OCI-LY1 (cell line): ENCODE measurements at regions not wholly inside any gene's neighbourhood (a gene's known extent, or its start where the extent isn't known, plus 50 kb on each side); places are given as distances from the start of the nearest gene placed in this dataset.

Source experiments
- H2AFZ ChIP-seq: fragments of 200-600 bp; sonication (generic), shearing (Covaris generic); 2 replicates; pipeline ENCODE4 v1.6.0; 2014; ENCODE audit warnings: antibody characterized with exemption, mild to moderate bottlenecking, low read length
- H3F3A ChIP-seq: fragments of 200-600 bp; sonication (generic), shearing (Covaris generic); 2 replicates; pipeline ENCODE4 v1.6.0; 2014; ENCODE audit warnings: mild to moderate bottlenecking, antibody characterized with exemption, low read length, moderate library complexity; ENCODE audit not compliant: insufficient read depth
- H3K27ac ChIP-seq: fragments of 200-600 bp; sonication (generic); 2 replicates; pipeline ENCODE4 v1.5.1; 2014; ENCODE audit warnings: low read length, mixed run types, mild to moderate bottlenecking, low read depth; ENCODE audit not compliant: poor library complexity, severe bottlenecking
- H3K27me3 ChIP-seq: fragments of 200-600 bp; sonication (generic); 2 replicates; pipeline ENCODE4 v1.6.0; 2014; ENCODE audit warnings: antibody characterized with exemption, mild to moderate bottlenecking, low read length, moderate library complexity; ENCODE audit not compliant: insufficient read depth
- H3K36me3 ChIP-seq: fragments of 200-600 bp; sonication (generic); 2 replicates; pipeline ENCODE4 v1.6.1; 2014; ENCODE audit warnings: mild to moderate bottlenecking, antibody characterized with exemption, low read length, moderate library complexity, mixed read lengths; ENCODE audit not compliant: insufficient read depth
- H3K4me1 ChIP-seq: fragments of 200-600 bp; sonication (generic); 2 replicates; pipeline ENCODE4 v1.5.1; 2014; ENCODE audit warnings: mild to moderate bottlenecking, low read length, moderate library complexity; ENCODE audit not compliant: insufficient read depth, severe bottlenecking
- H3K4me2 ChIP-seq: fragments of 200-600 bp; sonication (generic), shearing (Covaris generic); 2 replicates; pipeline ENCODE4 v1.6.1; 2014; ENCODE audit warnings: low read length
- H3K4me3 ChIP-seq: fragments of 200-600 bp; sonication (generic); 2 replicates; pipeline ENCODE4 v1.5.1; 2014; ENCODE audit warnings: low read length, low read depth, mild to moderate bottlenecking, mixed read lengths; ENCODE audit not compliant: poor library complexity, severe bottlenecking
- H3K79me2 ChIP-seq: fragments of 200-600 bp; shearing (Covaris generic); 2 replicates; pipeline ENCODE4 v1.6.1; 2016; ENCODE audit warnings: mixed run types, low read length, mixed read lengths; ENCODE audit not compliant: insufficient read depth
- H3K9ac ChIP-seq: fragments of 200-600 bp; sonication (generic), shearing (Covaris generic); 2 replicates; pipeline ENCODE4 v1.6.1; 2014; ENCODE audit warnings: mild to moderate bottlenecking, low read length, mixed read lengths
- H3K9me2 ChIP-seq: fragments of 200-600 bp; sonication (generic), shearing (Covaris generic); 2 replicates; pipeline ENCODE4 v1.6.1; 2014; ENCODE audit warnings: low read depth, mild to moderate bottlenecking, low read length, mixed read lengths
- H3K9me3 ChIP-seq: fragments of 200-600 bp; shearing (Covaris generic); 2 replicates; pipeline ENCODE4 v1.6.1; 2014; ENCODE audit warnings: low read length, mixed read lengths
- H4K20me1 ChIP-seq: fragments of 200-600 bp; sonication (generic), shearing (Covaris generic); 2 replicates; pipeline ENCODE4 v1.6.0; 2016; ENCODE audit warnings: mild to moderate bottlenecking, low read length; ENCODE audit not compliant: insufficient read depth
- CTCF ChIP-seq: fragments of 200-600 bp; sonication (generic), shearing (Covaris generic); IDR thresholded peaks from 2 replicates; pipeline ENCODE4 v1.5.1; 2017; ENCODE audit warnings: mild to moderate bottlenecking, antibody characterized with exemption, low read length, moderate library complexity, mixed read lengths
- EZH2 ChIP-seq: fragments of 200-600 bp; sonication (generic), shearing (Covaris generic); IDR thresholded peaks from 2 replicates; pipeline ENCODE4 v1.8.0; 2017; ENCODE audit warnings: borderline replicate concordance, mixed run types, mild to moderate bottlenecking, antibody characterized with exemption, low read length, moderate library complexity, mixed read lengths

- Histone ChIP-seq H3K4me1 (no peaks in the 10 kb centered on the region), H3F3A (no peaks in the 10 kb centered on the region), H3K9me3 (no peaks in the 10 kb centered on the region), H3K9ac (no peak overlapping the region), H4K20me1 (no peaks in the 10 kb centered on the region), H3K9me2 (no peaks in the 10 kb centered on the region), H3K27me3 (no peaks in the 10 kb centered on the region), H3K79me2 (no peaks in the 10 kb centered on the region), H3K36me3 (no peaks in the 10 kb centered on the region), H2AFZ (no peak overlapping the region), H3K27ac (no peak overlapping the region), H3K4me3 (no peak overlapping the region), H3K4me2 (no peak overlapping the region)
- no peak for TF ChIP-seq CTCF
- TF ChIP-seq EZH2, result no peak
Measured at GRCh38 chr3:5841599-5841998, 654.1 kb downstream of the EDEM1 start.

GRCh38 chr3:5846261-5846660 lies 658.8 kb downstream of the EDEM1 start:
- no peaks in the 10 kb centered on the region for H3K27me3 ChIP-seq
- no peaks in the 10 kb centered on the region for H3K79me2 ChIP-seq
- H4K20me1 ChIP-seq, result no peaks in the 10 kb centered on the region
- H3K9me3 ChIP-seq, result no peaks in the 10 kb centered on the region
- TF ChIP-seq CTCF (no peak), EZH2 (no peak)
- no peak overlapping the region for H3K9ac ChIP-seq
- H3K4me2 ChIP-seq, result no peak overlapping the region
- H3K36me3 ChIP-seq, result no peaks in the 10 kb centered on the region
- no peaks in the 10 kb centered on the region for H3F3A ChIP-seq
- H3K4me3 ChIP-seq, result no peak overlapping the region
- H2AFZ ChIP-seq, result no peak overlapping the region
- H3K9me2 ChIP-seq, result no peaks in the 10 kb centered on the region
- no peaks in the 10 kb centered on the region for H3K4me1 ChIP-seq
- no peak overlapping the region for H3K27ac ChIP-seq

GRCh38 chr3:5861151-5861550 lies 673.6 kb downstream of the EDEM1 start:
- Histone ChIP-seq H3K27ac (no peak overlapping the region), H3K4me3 (no peak overlapping the region), H2AFZ (no peak overlapping the region)

More at GRCh38 chr3:5861151-5861550, 673.6 kb downstream of the EDEM1 start:
- H4K20me1 ChIP-seq, result no peaks in the 10 kb centered on the region
- no peaks in the 10 kb centered on the region for H3K27me3 ChIP-seq
- no peaks in the 10 kb centered on the region for H3K4me1 ChIP-seq
- no peaks in the 10 kb centered on the region for H3K36me3 ChIP-seq
- H3F3A ChIP-seq, result no peaks in the 10 kb centered on the region
- H3K9me3 ChIP-seq, result no peaks in the 10 kb centered on the region
- no peak overlapping the region for H3K9ac ChIP-seq
- H3K9me2 ChIP-seq, result no peaks in the 10 kb centered on the region
- H3K79me2 ChIP-seq, result no peaks in the 10 kb centered on the region
- H3K4me2 ChIP-seq, result no peak overlapping the region
- TF ChIP-seq CTCF (no peak), EZH2 (no peak)
